Right renal pelvis (tissue), 4 donors: ENCODE measurements at regions not wholly inside any gene's neighbourhood (a gene's known extent, or its start where the extent isn't known, plus 50 kb on each side); places are given as distances from the start of the nearest gene placed in this dataset.

Source experiments
- DNase-seq, 4 donors: peaks; one replicate each; pipeline ENCODE4 v3.0.0-alpha.2; 2013; ENCODE audit warnings: low read depth in 4 of 4, low spot score in 3 of 4, missing footprints in 1 of 4

DNA sequence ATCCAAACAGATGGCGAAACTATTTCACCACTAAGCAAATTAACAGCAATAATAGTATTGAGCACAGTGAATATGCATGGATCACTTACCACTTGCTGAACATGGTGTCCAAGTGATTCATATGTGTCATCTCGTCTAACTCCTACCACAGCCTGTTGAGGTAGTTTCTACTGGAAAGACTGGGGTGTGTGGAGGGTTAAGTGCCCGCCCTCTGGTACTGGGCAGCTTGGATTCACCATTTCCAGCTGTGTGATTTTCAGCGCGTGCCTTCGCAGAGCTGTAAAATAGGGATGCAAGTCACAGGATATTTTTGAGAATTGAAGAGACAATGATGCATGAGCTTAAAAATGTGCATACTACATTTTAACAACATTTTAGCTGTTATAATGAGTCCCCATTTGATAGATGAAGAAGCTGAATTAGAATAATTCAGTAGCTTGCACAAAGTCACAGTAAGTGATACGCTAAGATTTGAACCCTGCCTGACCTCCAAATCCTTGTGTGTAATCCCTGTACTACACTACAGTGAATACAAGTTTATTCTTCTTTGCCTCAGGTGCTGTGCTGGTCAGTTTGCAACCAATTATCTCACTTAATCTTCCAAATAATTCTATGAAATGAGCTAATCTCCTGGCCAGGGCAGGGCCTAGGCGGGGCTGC, 75.2 kb upstream of the SIX2 start:
- no peak for DNase-seq

GRCh38 chr2:45083175-45083574, 73.9 kb upstream of the SIX2 start:
- DNase-seq, result no peak

DNA sequence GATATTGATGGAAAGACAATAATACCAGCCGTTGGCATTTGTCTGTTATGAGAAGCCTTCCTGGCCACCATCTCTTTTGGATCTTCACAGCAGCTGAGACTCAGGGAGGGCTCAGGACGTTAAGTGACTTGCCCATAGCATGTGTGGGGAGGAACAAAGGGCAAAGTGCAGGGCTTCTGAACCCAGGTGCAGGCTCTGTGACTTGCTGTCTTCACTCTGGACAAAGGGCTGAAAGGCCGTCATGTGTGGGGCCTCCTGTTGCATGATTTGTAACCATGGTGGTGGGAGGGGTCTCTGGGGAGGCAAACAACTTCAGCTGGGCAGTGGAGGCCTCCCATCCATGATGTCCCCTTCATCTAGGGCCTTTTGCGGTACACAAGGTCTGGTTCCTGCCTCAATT, 65.5 kb upstream of the SIX2 start:
- DNase-seq, result no peak

GRCh38 chr2:45072862-45073237, 63.6 kb upstream of the SIX2 start:
- no peak for DNase-seq

DNA sequence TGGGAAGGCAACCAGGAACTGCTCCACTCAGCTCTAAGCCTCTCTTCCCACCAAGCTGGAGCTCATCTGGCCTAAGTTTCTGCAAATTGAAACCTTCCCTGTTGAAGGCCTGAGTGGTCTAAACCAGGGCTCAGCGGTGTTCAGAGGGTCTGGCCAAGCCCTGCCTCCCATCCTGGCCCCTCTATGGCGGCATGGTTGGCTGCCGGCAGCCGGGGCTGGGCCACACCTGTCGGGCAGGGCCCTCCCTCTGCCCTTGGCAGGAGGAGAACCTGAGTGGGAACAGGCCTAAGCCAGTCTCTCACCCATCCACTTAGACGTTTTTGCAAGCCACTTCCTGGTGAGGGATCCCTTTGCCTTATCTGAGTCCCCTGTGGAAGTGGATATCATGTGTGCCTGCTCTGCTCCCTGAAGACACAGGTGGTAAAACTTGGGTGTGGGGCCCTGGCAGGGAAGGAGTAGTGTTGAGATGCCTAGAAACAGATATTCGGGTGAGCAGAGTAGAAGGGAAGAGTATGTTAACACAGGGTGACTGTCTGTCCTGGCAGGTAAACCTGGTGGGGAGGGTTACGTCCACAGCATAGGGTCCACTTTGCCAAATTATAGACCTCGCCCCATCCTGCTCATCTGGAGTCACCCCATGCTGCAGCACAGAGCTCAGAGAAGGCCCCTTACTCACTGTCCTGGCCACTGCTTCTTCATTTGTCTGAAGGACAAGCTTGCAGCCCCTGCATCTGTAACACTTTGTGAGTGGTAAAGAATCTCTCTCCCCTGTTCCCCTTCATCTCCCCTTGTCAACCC, 63.0 kb upstream of the SIX2 start:
- DNase-seq, result no peak

GRCh38 chr2:45070113-45070652, 60.9 kb upstream of the SIX2 start:
- peak; percentile 37 to 73 (median 58) for DNase-seq

GRCh38 chr2:45069684-45070083, 60.4 kb upstream of the SIX2 start:
- DNase-seq, result peak in 3 of 4 donors; percentile 21 to 66 (median 42)

- DNase-seq, result no peak
Observed at GRCh38 chr2:45068571-45069140, 59.4 kb upstream of the SIX2 start.

DNA sequence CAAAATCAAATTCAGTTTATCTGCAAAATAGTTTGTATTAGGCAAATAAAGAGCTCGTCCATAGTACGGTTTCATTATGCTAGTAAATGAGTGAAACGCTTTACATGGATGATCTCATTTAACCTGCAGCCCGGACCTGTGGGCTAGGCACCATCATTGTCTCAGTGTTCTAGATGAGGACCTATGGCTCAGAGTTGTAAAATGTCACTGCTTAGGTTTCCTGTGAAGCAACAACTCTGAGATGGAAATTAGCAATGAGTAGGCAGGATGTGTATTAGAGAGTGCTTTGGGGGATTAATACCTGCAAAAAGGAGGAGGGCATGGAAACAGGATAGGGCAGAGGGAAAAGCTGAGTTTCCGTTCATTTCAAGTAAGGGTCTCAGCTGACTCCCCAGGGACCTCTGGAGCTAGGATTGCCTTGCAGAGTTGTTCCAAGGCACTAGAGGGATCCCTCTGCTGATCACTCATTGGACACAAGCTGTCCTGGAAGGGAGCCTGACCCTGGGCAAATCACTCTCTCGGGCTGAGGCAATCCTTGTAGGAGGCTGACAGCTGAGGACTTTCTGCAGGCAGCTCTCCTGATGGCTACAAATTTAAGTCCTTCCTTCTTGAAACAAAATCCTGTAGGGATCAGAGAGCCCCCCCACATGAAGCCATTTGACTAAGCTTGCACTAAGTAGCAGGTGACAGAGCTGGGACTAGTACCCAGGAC, 58.8 kb upstream of the SIX2 start:
- peak in 1 of 4 donors; percentile 47 for DNase-seq
